SHP77 (cell line): ENCODE measurements at regions not wholly inside any gene's neighbourhood (a gene's known extent, or its start where the extent isn't known, plus 50 kb on each side); places are given as distances from the start of the nearest gene placed in this dataset.

ENCODE experiments used
- DNase-seq, 2 experiments: peaks; one replicate each; lab custom pipeline; 2025; lab: John Stamatoyannopoulos, UW

- DNase-seq: no peak
Observed at GRCh38 chr14:86625637-86626036, 1095.7 kb downstream of the FLRT2 start.

DNA sequence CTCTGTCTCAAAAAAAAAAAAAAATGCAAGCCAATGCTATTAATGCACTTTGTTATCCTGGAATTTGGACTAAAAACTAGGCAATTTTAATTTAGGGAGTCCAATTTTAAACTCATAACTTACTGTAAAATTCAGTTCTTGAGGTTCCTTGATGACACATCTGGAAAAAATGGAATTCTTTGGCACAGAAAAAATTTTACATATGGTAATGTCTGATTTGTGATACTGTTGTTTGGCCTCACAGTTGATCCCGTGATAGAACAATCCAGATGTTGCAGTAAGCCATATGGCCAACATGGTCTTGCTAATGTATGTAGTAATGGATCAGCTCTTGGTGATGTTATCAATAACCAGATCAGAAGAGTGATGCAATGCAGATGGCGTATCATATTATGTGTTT, 1089.8 kb downstream of the FLRT2 start:
- DNase-seq: no peak

DNA sequence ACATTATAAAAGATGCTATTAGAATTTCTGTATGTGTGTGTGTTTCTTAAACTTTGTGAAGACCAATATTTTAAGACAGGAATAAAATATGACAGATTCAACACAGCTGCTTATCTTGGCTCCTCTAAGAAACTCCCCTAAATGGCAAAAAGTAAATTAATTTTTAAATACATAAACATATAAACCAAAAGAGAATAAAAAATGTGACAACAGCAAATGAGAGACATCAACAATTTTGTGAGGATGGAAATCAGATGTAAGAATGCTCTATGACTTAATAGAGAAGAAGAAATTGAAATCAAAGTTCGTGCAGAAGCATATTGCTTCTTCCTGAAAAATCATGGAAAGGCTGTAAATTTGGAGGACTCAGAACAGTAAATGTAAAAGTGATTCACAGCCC, 1083.8 kb downstream of the FLRT2 start:
- DNase-seq: no peak

- DNase-seq: no peak
Observed at GRCh38 chr14:86613126-86613525, 1083.2 kb downstream of the FLRT2 start.

GRCh38 chr14:86604561-86604960, 1074.6 kb downstream of the FLRT2 start:
- no peak for DNase-seq

- DNase-seq: no peak
Observed at GRCh38 chr14:86602263-86602662, 1072.3 kb downstream of the FLRT2 start.

DNA sequence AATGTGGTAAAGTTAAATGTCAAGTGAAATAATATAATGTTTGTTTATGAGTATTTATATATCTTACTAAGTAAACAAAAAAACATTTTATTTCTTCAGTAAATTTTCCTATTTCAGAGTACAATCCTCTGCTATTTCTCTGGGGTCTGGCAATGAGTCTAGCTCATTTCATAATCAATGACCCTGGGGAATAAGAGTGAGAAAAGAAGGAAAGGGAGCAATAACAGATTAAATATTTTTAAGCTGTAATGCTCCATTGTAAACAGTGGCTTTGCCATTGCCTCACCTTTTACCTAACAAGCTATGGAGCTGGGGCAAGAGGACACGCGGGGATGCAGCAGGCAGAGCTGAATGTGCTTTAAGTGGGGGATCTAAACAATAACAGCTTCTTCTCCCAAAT, 1071.9 kb downstream of the FLRT2 start:
- no peak for DNase-seq

DNA sequence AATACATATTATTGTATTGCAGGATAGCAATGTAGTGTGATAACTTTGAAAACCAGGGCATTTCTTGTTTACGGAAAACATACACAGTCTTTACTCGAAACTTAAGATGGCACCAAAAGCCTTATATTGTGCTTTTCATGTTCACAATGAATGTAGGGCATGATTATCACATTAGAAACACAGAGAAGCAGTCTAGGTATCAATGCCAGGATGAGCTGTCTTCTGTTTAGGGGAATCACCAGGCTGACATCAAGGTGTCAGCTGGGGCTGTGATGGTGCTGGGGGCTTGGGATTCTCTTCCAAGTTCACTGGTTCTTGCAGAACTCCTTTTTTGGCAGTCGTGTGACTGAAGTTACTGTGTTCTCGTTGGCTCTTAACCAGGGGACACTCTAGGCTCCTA, 1067.3 kb downstream of the FLRT2 start:
- DNase-seq: no peak

- no peak for DNase-seq
Observed at GRCh38 chr14:86596024-86596423, 1066.1 kb downstream of the FLRT2 start.

DNA sequence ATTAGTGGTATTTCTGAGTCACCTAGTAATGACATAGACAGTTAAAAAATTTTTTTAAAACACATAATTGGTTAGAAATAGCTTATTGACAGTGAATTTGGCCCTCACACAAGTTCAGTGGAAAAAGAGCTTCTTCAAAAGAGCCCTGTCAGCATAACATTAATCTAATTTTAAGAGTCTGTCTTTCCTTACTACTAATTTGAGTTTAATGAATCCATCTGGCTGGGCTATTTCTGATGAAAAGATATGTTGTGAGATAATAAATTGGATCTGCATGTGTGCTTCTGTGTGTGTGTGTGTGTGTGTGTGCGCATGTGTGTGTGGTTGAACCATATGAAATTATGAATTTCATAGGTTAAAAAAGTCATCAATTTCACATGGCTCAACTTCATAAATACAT, 1045.2 kb downstream of the FLRT2 start:
- DNase-seq: no peak

- no peak for DNase-seq
Observed at GRCh38 chr14:86574778-86575129, 1044.8 kb downstream of the FLRT2 start.

DNA sequence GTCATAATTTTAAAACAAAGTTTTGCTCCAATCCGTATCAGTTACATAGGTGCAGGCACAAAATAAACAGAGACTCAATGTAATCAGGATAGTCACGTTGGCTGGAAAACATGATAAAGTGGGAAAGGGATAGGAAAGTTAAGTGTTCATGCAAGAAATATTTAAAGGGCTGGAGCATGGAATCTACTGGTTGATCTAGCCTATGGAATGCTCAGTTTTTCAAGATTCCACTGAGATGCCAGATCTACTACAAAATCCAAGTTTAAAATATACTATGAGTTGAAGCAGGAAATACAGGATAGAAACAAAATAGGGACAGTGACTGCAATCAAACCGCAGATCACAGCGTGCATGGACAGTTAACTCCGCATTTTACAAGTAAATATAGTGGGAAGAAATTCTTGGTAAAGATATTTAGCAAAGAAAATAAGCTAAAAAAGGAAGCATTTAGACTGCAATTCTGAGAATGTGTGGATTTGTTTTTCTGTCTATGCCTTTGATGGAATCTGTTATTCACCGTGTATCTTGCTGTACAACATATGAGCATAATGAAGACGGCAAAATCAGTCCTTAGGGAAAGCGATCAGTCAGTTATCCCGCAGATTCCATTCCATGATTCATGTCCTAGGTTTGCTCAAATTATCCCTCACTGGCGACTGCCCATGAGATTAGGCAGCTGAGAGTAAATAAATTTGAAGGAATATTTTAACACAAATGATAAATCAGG, 1044.3 kb downstream of the FLRT2 start:
- DNase-seq: no peak

- no peak for DNase-seq
Observed at GRCh38 chr14:86570371-86570770, 1040.4 kb downstream of the FLRT2 start.

DNA sequence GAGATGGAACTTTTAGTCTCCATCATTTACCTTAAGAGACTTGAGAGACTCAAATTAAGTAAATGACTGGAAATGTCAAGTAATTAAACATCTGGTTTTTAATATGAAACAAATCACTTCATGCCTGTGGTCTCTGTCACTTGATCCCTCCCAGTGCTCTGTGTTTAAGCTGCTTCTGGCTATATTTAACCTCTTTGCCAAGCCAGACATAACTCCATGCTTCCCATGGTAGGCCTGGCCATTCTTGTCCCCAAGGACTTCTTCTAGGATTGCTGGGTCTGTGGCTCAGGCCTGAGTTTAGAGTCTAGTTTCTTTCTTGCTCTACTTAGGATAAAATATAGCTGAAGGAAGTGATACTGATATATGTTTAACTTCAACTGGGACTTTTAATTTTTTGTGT, 1013.6 kb downstream of the FLRT2 start:
- no peak for DNase-seq

GRCh38 chr14:86541972-86542371, 1012.0 kb downstream of the FLRT2 start:
- DNase-seq: no peak

DNA sequence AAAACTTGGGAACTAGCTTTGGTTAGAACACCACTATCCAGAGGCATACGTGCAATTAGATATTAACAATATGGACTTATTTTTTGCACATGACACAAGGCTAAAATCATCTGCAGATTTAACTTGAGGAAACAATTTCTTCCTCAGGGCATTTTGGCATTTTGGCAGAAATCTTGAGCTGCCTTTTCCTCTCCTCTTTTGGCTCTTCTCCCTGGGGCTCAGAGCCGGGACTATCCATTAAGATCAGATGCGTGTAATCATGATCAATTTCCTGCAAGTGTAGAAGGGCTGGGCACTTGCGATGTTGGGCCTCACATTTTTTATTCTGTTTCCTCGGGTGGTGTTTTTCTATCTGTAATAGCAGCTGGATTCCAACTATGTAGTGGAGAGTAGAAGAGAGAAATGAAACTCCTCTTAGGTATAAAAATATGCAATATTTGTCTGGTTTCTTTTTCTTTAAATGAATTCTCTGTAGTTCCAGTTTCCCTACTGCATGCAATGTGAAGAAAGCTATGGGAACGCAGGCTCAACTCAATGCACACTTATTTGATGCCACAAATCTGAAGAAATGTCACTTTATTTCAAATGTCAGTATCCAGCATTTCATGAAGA, 1010.8 kb downstream of the FLRT2 start:
- no peak for DNase-seq

DNA sequence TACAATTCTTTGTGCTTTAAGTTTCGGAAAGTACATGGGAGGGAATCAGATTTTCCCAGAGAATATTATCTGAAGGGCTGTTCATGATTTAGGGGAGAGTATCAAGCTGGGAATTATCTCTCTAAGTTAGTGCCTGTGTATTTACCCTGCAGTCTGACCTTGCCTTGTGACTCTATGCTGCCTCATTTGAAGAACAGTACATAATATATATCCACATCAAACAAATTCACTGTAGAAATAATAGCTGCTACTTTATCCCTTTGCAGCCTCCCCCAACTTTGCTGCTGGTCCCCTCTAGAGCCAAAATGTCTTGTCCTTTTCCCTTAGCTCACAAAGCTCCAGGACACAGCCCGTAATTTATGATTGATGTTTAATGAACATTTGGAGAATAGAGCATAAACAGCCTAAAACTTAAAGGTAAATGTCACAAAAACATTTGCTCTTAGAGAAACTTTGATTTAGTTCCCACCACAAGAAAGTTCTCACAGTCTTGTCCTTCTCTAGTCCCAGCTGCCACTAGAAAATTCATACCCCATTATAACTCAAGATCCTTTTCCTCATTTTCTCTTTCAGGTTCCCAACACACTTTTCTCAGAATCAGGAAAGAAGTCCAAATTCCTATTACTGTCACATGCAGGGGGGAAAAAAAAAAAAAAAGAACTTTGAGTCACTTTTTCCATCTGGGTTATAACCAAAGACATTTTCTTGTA, 1009.6 kb downstream of the FLRT2 start:
- no peak for DNase-seq

DNA sequence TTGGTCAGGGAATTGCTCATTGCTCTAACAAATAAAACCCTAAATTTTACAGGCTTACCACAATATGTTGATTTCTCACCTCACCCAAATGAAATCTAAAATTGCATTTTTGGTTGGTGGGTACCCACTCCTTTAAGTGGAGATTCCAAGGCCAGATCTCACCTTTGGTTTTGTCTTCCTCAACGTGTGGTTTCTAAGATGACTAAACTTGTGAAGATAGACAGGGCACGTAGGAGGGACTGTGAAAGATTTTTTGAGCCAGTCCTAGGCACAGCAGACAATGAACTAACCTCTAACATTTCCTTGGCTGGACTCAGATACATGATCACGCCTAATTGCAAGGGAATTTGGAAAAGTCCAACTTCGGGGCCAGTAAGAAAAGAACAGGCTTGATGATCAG, 1003.9 kb downstream of the FLRT2 start:
- DNase-seq: no peak

DNA sequence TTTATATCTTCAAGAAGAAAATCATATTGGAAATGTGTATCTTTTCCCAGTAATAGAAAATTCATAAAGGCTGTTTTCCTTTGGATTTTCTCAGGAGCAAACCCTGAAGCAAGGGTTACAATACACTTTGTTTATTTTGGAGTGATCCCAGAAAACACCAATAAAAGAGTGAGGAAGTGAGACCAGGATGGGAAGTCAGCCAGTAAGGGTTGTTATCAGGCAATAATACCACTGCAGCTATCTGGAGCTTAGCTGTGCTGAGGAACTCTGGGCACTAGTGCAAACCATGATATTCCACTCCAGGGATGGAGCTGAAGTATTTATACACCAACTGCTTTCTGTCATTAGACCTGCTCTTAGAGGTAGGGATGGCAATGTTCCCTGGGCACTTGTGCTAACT, 1002.3 kb downstream of the FLRT2 start:
- peak; percentile 24 to 47 for DNase-seq

- no peak for DNase-seq
Observed at GRCh38 chr14:86530457-86530856, 1000.5 kb downstream of the FLRT2 start.

DNA sequence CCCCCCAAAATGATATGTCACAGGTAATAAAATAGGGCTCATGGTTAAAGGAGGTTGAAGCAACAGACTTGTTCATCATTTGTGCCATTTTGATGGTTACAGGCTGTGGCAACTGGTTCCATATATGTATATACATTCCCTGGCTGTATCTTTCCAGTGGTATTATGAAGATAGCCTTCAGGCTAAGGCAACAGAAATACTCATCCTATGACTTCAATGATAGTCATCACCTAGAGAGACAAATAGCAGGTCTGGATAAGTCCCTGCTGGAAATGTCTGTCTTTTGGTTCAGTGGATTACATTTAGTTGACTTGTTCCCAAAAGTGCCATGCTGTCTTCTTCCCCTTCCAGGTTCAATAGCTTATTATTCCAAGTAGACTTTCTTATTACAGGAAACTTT, 997.4 kb downstream of the FLRT2 start:
- no peak for DNase-seq

GRCh38 chr14:86525673-86526072, 995.7 kb downstream of the FLRT2 start:
- DNase-seq: no peak

- no peak for DNase-seq
Observed at GRCh38 chr14:86521843-86522242, 991.9 kb downstream of the FLRT2 start.
